ENCODE measurements at regions not wholly inside any gene's neighbourhood (a gene's known extent, or its start where the extent isn't known, plus 50 kb on each side); places are given as distances from the start of the nearest gene placed in this dataset.

GRCh38 chr2:199679883-199680282, 171.1 kb downstream of the FTCDNL1 start:
- TF ChIP-seq POLR2A (IDR thresholded peaks at IDR 0.05) (no peak), CTCF (IDR thresholded peaks at IDR 0.05 in 4 of 5, conservative IDR thresholded peaks at IDR 0.05 in 1 of 5) (no peak)
